GM19239 (cell line): ENCODE measurements at regions not wholly inside any gene's neighbourhood (a gene's known extent, or its start where the extent isn't known, plus 50 kb on each side); places are given as distances from the start of the nearest gene placed in this dataset.

Experiments used
- DNase-seq: peaks from one replicate; pipeline ENCODE4 v3.0.0; 2011; ENCODE audit warnings: low spot score; ENCODE audit not compliant: insufficient read length
- FAIRE-seq: peaks from 2 replicates; lab custom pipeline; 2011; peaks lifted over from hg19 to GRCh38; lab: Jason Lieb, UNC

DNA sequence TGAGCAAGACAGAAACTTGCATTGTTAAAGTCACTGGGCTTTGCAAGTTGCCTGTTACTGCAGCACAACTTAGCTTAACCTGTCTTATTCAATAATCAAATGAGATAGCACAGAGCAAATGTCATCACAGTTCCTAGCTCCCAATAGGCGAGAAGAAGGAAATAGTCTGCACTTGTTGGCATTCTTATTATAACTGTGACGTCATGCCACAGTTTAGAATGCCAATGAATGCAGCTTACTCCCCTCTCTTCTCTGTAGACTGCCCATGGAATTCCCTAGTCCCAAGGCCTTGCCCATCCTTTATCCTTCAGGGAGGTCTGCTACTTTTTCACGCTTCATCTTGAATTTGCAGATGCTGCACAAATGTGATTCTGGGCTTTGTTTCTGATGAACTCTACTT is 1094.9 kb upstream of the AUTS2 start:
- FAIRE-seq: no peak
- DNase-seq: no peak

DNA sequence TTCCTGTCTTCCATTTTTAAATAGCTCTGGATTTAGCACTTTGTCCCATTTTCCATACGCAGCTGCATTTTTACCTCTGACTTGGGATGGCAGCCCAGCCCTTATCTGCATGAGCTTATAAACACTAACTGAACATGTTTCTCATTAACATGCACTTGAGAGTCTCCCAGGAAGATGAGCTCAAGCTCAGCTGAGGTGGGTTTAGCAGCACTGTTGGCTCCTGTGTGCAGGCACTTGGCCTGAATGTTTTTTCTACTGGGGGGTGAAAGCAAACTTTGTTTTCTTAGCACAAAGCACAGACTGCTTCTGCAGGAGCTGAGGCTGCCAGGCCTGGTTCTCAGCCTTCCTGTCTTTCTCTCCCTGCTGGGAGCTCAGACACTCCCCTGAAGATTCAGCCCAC is 1093.6 kb upstream of the AUTS2 start:
- FAIRE-seq: no peak
- no peak for DNase-seq

DNA sequence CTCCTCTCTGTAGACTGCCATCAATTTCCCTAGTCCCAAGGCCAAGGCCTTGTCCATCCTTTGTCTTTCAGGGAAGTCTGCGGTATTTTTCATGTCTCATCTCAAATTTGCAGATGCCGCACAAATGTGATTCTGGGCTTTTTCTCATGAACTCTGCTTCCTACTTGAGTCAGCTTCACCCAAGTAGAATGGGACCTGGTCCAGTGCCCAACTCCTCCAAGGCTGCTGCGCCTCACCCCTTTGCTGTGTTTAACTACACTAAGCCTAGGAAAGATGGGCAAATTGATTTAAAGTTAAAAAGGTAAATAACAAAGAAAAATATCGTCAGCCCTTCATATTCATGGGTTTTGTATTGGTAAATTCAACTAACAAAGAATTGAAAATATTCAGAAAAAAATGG is 1092.6 kb upstream of the AUTS2 start:
- FAIRE-seq (no peak), DNase-seq (no peak)

DNA sequence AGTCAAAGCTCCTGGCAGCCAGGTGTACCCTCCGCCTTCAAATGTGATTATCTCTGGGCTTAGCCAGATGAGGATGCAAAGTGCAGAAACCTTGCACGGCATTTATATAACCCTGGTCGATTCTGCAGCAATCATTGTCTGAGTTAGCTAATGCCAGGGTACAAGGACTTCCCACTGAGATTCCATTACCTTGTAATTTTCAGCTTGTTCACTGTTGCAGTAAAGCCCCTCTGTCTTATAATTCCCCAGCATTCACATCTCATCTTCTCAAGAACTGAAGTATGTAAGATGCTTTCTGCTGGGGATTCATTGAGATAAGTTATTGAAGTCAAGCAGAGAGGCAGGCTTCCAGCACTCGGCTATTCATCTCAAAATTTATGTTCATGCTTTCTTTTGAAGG is 1090.6 kb upstream of the AUTS2 start:
- DNase-seq (no peak), FAIRE-seq (no peak)

DNA sequence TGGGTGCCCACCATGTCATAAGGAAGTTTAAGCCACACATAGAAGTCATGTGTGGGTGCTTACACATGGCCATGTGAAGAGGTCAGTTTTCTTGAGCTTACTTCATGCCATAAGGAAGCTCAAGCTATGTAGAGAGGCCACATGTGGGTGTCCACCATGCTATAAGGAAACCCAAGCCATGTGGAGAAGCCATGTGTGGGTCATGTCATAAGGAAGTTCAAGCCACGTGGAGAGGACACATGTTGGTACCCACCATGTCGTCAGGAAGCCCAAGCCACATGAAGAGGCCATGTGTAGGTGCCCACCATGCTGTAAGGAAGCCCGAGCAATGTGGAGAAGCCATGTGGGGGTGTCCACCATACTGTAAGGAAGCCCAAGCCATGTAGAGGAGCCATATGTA is 1089.2 kb upstream of the AUTS2 start:
- DNase-seq: no peak
- no peak for FAIRE-seq

DNA sequence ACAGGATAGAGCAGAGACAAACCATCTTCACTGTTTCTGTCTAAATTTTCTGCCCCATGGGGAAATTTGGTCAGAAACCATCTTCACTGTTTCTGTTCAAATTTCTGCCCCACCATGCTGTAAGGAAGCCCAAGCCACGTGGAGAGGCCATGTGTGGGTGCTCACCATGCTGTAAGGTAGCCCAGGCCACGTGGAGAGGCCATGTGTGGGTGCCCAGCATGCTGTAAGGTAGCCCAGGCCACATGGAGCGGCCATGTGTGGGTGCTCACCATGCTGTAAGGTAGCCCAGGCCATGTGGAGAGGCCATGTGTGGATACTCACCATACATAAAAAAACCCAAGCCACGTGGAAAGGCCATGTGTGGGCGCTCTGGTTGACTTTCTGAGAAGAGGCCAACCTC is 1088.7 kb upstream of the AUTS2 start:
- DNase-seq (no peak), FAIRE-seq (no peak)

DNA sequence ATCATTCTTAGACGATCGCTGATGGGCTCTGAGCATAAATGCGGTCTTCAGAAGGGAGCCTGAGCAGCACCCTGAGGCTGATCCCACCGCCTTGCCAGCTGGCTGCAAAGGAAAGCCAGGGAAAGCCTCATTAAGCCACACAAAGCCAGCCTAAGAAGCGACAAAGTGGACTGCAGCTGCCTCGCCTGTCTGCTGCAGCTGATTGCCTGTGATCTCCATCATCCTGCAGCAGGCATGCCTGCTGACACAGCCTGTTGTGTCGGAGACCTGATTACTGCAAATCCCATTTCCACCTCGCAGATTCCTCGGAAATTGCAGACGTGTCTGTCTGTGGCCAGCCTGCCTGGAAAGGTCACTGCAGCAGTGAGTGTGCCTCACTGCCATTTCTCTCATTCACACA is 1087.0 kb upstream of the AUTS2 start:
- no peak for DNase-seq
- no peak for FAIRE-seq

DNA sequence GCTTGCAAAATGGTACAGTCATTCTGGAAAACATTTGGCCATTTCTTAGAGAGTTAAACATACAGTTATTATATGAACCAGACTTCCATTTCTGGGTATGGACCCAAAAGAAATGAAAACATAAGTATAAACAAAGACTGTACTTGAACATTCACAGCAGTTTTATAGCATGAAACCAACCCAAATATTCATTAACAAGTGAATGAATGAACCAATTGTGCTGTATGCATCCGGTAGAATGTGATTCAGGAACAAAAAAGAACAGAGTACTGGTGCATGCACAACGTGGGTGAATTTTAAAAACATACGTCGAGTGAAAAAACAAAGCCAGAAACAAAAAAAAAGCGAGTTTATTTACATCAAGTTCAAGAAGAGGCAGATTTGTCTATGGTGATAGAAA is 1085.8 kb upstream of the AUTS2 start:
- DNase-seq (no peak), FAIRE-seq (no peak)

DNA sequence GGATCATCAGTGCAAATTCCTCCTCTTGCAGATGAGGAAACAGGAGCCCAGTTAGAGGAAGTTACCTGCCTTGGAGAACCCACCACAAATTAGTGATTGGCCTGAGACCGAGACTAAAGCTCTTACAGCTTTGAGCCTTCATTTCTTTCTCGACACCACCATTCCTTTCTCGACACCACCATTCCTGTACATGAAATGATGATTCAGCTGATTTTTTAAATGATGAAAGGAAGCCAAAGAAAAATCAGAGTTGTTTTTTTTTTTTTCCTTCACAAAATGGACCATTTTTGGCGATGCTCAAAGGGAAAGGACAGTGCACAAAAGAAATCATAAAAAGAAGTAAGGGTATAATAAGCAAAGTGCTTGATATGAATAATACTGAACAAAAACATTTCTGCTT is 1080.2 kb upstream of the AUTS2 start:
- DNase-seq (no peak), FAIRE-seq (no peak)

DNA sequence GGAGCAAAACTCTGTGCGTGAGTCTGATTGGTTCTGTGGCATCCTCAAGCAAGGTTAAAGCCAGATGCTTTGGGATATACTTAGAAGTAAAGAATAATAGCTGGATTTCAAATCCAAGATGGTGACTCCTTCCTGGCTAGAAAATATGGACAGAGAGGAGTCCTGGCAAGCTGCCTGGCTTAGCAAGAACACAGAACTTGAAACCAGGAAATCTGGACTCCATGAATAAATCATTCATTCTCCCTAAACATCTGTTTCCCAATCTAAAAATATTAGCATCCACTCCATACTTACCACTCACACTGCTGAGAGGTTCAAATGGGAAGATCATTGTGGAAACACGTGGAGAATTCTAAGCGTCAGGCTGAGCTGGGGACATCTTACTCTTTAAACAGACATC is 1074.1 kb upstream of the AUTS2 start:
- DNase-seq (no peak), FAIRE-seq (no peak)

DNA sequence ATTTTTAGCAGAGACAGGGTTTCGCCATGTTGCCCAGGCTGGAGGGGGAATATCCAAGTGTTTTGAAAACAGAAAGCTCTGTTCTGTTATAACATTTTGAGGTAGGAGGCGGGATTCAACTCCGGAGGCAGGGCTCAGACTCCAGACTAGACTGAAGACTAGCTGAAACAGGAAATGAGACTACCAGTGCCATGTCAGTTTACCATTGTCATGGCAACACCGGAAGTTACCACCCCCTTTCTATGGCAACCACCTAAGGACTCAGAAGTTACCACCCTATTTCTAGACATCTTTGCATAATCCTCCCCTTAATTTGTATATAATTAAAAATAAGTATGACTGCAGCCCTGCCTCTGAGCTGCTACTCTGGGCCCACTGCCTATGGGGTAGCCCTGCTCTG is 1069.1 kb upstream of the AUTS2 start:
- no peak for DNase-seq
- no peak for FAIRE-seq

DNA sequence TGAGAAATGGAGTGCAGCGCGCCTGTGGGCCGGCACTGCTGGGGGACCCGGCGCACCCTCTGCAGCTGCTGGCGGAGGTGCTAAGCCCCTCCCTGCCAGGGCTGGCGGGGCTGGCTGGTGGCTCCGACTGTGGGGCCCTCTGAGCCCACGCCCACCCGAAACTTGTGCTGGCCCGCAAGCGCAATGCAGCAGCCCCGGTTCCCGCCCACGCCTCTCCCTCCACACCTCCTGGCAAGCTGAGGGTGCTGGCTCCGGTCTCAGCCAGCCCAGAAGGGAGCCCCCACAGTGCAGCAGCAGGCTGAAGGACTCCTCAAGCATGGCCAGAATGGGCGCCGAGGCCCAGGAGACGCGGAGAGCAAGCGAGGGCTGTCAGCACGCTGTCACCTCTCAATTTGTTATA is 1063.0 kb upstream of the AUTS2 start:
- no peak for FAIRE-seq

DNA sequence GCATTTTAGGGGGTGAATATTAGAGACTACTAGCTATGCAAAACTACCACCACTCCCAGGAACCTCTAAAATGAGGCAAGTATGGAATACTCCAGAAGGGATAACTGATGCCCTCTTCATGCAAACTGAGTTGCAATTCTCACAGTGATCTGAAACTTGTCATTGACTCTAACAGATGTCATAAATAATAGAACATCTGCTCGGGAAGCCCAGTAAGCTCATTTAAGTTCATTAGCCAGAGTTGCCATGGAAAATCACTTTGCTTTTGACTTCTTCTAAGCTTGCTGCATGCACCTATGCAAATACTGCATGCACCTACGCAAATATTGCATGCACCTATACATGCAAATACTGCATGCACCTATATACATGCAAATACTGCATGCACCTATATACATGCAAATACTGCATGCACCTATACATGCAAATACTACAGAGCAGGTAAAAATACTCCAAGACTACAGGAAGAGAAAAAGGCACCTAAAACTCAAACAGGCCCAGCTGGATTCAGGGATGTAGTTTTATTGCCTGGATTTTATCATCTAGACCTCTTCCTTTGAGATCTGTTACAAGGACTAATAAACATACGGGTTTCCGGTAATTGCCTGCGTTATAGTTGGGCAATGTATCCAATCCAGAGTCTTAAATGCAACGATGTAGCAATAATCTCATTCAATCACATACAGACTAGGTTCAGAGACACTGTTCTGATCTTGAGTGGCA is 1061.1 kb upstream of the AUTS2 start:
- no peak for FAIRE-seq
- no peak for DNase-seq

More for the DNA sequence above, 1063.0 kb upstream of the AUTS2 start:
- DNase-seq: no peak

DNA sequence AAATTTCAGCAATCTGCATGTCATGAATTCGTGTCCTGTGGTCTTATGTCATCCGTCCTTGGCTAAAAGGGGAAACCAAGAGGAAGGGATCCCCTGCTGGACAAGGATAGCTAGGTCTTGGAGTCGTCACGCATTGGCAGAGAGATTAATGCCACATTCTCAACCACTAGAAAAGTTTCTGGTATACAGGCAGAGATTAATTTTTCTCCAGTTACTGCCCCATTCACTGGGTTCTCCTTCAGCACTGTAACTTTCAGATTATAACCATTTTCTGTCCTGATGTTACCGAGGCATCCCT is 1060.6 kb upstream of the AUTS2 start:
- FAIRE-seq (no peak), DNase-seq (no peak)

DNA sequence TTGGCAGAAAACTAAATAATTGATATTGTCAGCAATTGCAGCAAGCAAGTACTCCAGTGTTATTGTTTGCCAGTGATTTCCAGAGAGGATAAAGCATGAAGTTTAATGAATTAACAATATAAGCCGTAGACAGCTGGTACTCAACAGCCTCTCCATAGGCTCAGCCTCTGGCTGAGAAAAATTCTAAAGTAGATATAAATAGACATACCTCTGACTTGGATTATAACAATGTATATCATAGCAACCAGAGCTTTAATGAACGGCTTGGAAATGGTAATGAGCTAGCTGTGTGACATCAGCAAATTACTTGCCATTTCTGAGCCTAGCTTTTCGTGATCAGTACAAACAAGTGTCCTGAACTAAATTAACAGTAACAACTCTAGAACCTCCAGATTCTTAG is 1055.4 kb upstream of the AUTS2 start:
- no peak for DNase-seq
- no peak for FAIRE-seq

DNA sequence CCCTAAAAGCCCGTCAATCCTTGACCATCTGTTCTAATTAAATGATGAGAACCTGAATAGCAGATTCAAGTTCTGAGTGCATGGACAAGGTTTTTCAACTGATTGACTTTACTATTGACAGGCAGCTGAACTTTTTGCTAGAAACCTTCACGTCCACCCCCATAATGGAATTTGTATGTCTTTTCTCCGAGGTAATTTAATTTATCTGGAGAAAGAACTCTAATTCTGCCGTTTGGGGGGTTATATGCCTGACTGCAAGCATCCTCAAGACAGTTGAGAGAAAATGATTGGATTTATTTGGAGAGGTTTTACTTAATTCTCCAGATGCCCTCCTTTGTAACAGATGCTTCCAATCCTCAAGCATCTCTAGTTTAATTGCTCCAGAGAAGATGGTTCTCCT is 1053.4 kb upstream of the AUTS2 start:
- DNase-seq: no peak
- FAIRE-seq: no peak

DNA sequence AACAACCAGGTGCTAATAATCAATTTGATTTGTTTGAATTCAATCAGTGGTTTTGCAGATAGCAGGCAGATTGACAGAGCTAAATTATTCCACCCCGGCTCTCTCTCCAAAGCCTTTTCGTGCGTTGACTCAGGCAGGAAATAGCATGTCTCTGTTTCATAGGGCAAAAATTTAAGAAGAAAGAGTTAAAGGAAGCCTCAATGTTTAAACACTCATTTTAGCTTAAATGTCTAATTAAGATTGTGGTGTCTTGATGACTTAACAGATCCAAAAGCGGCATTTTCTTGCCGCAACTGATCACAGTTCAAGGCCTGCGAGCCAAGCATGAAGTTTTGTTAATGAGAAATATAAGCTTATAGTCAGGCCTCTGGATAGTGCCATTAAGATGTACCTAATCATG is 1051.1 kb upstream of the AUTS2 start:
- FAIRE-seq (no peak), DNase-seq (no peak)

DNA sequence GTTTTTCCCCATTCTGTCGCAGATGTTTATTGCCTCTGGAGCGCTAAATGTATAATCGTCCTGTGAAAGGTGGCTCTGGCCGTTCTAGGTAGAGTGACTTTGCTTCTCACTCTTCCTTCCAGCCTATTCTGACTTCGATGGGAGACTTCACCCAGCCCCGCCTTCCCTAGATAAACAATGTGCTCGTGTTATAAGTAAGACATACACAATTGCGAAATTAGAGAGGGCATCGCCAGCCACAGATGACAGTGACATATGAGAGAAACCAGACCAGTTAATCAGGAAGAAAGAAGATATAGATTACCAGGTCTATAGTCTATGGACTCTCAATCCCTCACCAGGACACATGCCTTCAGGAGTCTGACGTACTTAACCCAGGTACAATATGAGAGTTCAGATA is 1050.5 kb upstream of the AUTS2 start:
- DNase-seq (no peak), FAIRE-seq (no peak)

DNA sequence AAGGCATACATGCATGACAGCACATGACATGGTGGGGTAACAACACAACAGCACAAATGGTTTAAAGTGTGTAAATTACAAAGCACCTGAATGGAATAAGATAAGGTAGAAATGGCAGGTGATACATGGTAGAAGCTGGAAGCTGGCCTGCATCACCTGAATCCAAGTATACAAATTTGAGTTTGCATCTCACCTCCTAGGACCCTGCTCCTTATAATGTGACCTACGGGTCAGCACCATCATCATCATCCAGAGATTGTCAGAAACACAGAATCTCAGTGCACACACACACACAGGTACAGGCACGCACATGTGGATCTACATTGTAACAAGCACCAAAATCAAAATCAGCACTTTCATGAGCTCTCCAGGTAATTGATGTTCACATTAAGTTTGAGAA is 1048.2 kb upstream of the AUTS2 start:
- DNase-seq (no peak), FAIRE-seq (no peak)

DNA sequence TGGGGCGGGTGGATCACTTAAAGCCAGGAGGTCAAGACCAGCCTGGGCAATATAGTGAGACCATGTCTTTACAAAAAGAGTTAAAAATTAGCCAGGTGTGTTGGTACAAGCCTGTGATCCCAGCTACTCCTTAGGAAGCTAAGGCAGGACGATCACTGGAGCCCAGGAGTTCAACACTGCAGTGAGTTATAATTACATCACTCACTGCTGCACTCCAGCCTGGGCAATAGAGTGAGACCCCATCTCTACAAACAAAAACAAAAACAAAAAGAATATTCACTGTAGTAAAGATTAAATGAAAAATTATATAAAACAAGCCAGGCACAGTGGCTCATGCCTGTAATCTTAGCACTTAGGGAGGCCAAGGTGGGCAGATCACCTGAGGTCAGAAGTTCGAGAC is 1047.6 kb upstream of the AUTS2 start:
- no peak for DNase-seq
- FAIRE-seq: no peak

DNA sequence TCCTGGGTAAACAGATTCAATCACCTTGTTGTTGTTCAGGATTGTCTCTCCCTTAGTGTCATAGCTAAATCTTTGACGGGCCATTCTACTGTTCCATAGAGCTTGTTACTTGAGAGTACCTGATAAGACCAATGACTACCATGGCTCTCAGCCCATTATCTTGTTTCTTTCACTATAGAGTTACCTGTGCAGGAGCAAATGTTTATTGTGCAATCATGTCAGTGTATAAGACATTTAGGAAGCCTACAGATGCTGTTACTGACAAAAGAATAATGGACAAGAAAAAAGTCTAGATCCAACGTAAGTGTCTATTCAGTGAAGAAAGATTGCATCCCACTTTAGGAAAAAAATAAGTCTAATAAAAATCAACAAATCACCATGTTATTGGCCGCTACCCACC is 1041.7 kb upstream of the AUTS2 start:
- DNase-seq (no peak), FAIRE-seq (no peak)

DNA sequence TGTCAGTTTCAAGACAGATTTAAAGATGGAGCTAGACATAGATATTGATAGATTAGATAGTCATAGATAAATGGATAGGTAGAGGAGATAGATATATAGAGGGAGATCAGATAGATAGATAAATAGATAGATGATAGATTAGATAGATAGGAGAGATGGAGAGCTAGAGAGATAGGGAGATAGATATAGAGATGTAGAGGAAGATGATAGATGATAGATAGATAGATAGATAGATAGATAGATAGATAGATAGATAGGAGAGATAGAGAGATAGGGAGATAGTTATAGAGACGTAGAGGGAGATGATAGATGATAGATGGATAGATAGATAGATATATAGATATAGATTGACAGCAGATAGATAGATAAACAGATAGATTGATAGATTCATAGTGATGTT is 1038.8 kb upstream of the AUTS2 start:
- DNase-seq: no peak
- no peak for FAIRE-seq

DNA sequence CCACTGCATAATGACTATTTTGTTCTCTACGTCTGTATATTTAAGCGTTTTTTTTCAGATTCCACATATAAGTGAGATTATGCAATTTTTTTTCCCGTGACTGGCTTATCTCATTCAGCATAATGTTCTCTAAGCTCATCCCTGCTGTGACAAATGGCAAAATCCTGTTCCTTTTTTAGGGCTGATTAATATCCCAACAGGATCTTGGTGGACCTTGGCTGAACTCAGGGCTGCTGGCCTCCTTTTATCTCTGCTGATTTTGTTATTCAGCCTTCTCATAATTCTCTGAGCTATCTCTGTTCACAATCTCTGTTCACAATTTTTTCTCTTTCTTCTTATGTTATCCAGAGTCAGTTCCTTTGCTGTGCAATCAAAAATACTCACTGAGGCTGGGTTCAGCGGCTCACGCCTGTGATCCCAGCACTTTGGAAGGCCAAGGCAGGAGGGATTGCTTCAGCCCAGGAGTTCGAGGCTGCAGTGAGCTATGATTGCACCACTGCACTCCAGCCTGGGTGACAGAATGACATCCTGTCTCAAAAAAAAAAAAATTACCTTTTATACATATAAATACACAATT is 1035.9 kb upstream of the AUTS2 start:
- no peak for FAIRE-seq

More for the DNA sequence above, 1035.9 kb upstream of the AUTS2 start:
- DNase-seq: no peak
